GM12874 (cell line): ENCODE measurements at regions not wholly inside any gene's neighbourhood (a gene's known extent, or its start where the extent isn't known, plus 50 kb on each side); places are given as distances from the start of the nearest gene placed in this dataset.

ENCODE experiments used
- TF ChIP-seq, protein P1 (sequence below): IDR thresholded peaks from 2 replicates; pipeline ENCODE4 v1.5.1; 2011; ENCODE audit warnings: low read depth, mild to moderate bottlenecking, control low read depth, low read length, moderate library complexity; ENCODE audit not compliant: insufficient read depth

DNA sequence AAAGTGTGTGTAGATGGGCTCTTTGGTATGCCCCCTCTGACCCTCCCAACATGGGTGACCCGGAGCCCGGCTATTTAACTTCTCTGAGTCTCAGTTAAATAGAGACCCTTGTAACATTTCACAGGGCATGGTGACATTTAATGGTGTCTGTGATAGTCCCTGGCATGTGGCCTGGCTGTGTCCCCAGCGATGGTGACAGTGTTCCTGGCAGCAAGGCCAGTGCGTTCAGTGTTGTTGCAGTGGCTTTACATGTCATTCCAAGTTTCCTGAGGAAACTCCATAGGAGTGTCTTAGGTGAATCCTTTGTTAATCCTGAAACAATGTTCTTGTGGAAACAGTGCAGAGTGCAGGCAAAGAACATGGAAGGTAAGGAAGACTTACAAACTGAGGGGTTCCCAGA is 137.0 kb downstream of the RAMP3 start:
- TF ChIP-seq, protein P1, sequence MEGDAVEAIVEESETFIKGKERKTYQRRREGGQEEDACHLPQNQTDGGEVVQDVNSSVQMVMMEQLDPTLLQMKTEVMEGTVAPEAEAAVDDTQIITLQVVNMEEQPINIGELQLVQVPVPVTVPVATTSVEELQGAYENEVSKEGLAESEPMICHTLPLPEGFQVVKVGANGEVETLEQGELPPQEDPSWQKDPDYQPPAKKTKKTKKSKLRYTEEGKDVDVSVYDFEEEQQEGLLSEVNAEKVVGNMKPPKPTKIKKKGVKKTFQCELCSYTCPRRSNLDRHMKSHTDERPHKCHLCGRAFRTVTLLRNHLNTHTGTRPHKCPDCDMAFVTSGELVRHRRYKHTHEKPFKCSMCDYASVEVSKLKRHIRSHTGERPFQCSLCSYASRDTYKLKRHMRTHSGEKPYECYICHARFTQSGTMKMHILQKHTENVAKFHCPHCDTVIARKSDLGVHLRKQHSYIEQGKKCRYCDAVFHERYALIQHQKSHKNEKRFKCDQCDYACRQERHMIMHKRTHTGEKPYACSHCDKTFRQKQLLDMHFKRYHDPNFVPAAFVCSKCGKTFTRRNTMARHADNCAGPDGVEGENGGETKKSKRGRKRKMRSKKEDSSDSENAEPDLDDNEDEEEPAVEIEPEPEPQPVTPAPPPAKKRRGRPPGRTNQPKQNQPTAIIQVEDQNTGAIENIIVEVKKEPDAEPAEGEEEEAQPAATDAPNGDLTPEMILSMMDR: no peak

DNA sequence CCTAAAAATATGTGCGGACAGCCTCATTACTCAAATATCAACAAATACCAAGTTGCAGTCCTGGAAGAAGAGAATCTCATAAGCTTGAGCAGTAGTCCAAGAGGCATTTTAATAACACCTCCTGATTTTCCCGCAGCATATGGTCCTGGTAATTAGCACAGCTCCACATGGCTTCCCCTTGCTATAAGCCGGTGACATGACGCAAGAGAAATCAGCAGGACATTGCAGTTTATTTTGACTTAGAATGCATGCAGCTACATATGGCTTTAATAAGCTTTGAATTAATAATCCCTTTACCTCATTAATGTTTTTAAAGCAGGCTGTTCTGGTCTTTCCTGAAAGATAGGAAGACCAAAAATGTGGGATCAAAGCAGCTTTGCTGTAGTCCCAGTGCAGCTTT is 137.6 kb downstream of the RAMP3 start:
- TF ChIP-seq, protein P1: no peak

- TF ChIP-seq, protein P1: no peak
Measured at GRCh38 chr7:45296748-45297147, 139.2 kb downstream of the RAMP3 start.

DNA sequence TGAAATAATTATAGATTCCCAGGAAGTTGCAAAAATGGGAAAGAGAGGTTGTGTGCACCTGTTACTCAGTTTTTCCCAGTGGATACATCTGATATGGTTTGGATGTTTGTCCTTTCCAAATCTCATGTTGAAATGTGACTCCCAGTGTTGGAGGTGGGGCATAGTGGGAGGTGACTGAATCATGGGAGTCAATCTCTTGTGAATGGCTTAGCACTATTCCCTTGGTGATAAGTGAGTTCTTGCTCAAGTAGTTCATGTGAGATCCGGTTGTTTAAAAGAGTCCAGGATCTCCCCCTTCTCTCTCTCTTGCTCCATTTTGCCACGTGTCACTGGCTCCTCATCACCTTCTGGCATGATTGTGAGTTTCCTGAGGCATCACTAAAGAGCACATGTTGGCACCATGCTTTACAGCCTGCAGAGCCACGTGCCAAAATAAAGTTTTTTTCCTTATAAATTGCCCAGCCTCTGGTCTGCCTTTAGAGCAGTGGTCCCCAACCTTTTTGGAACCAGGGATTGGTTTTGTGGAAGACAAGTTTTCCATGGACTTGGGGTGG is 149.2 kb downstream of the RAMP3 start:
- TF ChIP-seq, protein P1: no peak

GRCh38 chr7:45311597-45311996 is 154.0 kb downstream of the RAMP3 start:
- TF ChIP-seq, protein P1: no peak

- TF ChIP-seq, protein P1: no peak
Measured at GRCh38 chr7:45324683-45325237, 167.2 kb downstream of the RAMP3 start.

GRCh38 chr7:45325378-45325777 is 167.8 kb downstream of the RAMP3 start:
- TF ChIP-seq, protein P1: no peak
